D721Med (cell line): ENCODE measurements at regions not wholly inside any gene's neighbourhood (a gene's known extent, or its start where the extent isn't known, plus 50 kb on each side); places are given as distances from the start of the nearest gene placed in this dataset.

Source experiments
- DNase-seq: peaks from one replicate; pipeline ENCODE4 v3.0.0; 2011; ENCODE audit warnings: low spot score; ENCODE audit not compliant: insufficient read length
- FAIRE-seq: peaks from 2 replicates; lab custom pipeline; 2011; peaks lifted over from hg19 to GRCh38; lab: Jason Lieb, UNC
- TF ChIP-seq, protein P1 (sequence below): IDR thresholded peaks from 2 replicates; pipeline ENCODE4 v1.5.1; 2012; ENCODE audit warnings: mild to moderate bottlenecking, control low read depth; ENCODE audit not compliant: insufficient read depth; ENCODE audit errors: missing control alignments

DNA sequence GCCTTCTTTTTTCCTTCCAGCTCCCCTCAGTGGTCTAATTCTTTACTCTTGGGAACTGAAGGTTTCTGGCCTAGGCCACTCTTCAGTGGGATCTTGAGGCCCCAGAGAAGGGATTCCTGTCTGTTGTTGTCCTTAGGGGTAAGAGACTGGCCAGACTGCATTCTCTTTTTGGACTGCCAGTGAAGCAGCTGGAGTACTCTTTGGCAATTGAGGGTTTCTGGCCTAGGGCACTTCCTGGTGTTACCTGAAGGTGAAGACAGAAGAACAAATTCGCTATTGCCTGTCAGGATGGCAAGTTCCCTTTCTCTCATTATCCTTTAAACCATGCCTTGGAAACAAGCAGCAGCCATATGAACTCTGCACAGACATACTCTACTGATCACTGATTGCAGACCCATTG is 286.6 kb upstream of the ZP4 start:
- DNase-seq, result no peak
- TF ChIP-seq, protein P1, sequence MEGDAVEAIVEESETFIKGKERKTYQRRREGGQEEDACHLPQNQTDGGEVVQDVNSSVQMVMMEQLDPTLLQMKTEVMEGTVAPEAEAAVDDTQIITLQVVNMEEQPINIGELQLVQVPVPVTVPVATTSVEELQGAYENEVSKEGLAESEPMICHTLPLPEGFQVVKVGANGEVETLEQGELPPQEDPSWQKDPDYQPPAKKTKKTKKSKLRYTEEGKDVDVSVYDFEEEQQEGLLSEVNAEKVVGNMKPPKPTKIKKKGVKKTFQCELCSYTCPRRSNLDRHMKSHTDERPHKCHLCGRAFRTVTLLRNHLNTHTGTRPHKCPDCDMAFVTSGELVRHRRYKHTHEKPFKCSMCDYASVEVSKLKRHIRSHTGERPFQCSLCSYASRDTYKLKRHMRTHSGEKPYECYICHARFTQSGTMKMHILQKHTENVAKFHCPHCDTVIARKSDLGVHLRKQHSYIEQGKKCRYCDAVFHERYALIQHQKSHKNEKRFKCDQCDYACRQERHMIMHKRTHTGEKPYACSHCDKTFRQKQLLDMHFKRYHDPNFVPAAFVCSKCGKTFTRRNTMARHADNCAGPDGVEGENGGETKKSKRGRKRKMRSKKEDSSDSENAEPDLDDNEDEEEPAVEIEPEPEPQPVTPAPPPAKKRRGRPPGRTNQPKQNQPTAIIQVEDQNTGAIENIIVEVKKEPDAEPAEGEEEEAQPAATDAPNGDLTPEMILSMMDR, result no peak
- FAIRE-seq, result no peak

DNA sequence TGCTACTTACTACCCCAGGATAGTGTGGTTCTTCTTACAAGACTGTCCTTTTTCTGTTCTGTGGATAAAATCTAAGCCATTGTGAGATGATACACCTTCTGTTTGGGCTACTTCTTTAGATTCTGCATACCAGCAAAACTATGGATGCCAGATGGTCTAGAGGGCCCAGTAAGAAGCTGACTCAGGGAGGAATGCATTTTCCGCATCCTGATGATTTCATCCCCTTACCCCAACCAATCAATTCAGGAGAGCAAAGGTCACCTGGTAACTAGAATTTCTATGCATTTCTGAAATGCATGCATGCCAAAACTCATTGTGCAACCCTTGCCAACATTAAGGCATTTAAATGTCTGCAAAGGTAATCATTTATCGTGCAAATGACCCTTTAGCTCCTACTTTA is 285.7 kb upstream of the ZP4 start:
- no peak for DNase-seq
- TF ChIP-seq, protein P1, result no peak
- no peak for FAIRE-seq

DNA sequence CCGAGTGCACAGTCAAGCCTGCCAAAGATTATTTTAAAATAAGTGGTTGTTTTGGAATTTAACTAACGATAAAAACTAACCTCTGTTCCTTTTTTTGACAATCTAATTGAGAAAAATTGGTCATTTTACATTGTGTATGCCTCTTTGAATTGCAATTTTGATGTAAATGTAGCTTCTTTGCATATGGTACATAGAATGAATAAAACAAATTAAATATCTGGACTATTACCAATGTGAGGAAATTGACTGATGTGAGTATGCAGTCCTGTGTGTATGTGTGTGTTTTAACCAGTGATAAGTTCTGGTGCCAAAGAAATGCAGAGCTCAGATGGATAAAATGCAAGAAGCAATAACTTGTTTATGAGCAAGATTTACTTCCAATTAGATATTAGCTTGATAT is 281.3 kb upstream of the ZP4 start:
- no peak for DNase-seq
- FAIRE-seq, result no peak
- TF ChIP-seq, protein P1, result no peak

DNA sequence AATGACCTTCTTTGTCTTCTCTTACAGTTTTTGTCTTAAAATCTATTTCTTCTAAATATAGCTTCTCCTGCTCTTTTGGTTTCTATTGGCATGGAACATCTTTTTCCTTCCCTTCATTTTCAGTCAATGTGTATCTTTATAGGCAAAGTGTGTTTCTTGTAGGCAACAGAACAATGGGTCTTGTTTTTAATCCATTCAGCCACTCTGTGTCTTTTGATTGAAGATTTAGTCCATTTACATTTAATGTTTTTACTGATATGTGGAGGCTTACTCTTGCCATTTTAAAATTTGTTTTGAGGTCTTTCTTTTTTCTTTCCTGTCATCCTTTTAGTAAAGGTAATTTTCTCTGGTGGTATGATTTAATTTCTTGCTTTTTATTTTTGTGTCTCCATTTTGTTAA is 271.2 kb upstream of the ZP4 start:
- TF ChIP-seq, protein P1, result no peak
- peak; percentile 44 for FAIRE-seq
- no peak for DNase-seq

DNA sequence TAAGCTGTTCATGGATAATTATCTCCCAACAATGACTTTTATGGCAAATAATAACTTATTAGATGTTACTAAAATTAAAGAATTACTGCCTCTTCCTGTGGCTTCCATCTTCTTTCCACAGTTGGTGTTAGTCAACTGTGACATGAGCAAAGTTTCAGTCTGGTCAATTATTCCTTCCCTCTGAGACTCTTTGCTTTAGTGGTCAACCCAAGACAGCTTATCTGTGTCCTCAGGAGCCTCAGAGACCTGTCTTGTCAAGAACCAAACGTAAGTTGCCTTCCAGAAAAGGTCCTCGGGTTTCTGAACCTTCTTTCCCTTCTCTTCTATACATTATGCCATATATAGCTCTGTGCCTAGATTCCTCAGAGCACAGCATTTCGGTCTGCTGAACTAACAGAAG is 263.2 kb upstream of the ZP4 start:
- TF ChIP-seq, protein P1, result no peak
- DNase-seq (no peak), FAIRE-seq (no peak)

DNA sequence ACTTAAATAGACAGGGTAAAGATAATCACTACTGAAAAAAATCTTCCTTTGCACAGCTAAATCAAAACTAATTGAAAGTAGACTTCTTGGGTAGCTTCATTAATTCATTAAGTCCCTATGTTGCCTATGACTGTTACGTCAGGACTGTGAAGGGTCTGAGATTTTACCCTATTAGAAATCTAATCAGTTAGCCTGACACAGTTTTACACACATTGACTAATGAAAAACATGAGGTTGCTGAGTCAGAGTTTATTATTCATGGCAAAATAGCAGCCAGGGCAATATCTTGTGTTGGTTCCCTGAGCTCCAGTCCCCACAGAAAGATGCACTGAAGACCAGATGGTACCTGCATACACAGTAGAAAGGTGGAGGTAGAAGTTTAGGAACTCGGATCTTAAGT is 262.5 kb upstream of the ZP4 start:
- TF ChIP-seq, protein P1, result no peak
- DNase-seq (no peak), FAIRE-seq (no peak)

DNA sequence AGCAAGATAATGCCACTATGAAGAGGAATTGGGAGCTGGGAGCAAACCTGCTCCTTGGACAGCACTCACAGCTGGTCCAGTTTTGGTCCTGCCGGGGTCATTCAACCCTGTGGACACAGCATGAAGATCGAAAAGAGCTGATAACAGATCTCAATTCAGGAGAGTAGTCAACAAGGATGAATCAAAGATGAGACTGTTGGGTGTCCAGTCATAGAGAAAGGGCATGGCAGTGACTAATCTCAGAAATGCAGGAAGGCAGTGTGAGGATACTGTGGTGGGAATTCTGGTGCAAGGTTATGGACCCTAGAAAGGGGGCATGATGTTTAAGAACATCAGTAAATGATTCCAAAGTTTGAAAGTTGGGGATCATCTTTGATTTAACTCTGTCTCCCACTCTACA is 261.4 kb upstream of the ZP4 start:
- no peak for FAIRE-seq

More for the DNA sequence above, 261.4 kb upstream of the ZP4 start:
- TF ChIP-seq, protein P1, result no peak
- DNase-seq, result no peak
